GM21447 (cell line): ENCODE measurements at regions not wholly inside any gene's neighbourhood (a gene's known extent, or its start where the extent isn't known, plus 50 kb on each side); places are given as distances from the start of the nearest gene placed in this dataset.
A peak's percentile ranks its signal among the peaks of the same experiment; 100 is the strongest.
"Not testable (repeated sequence)": the region's sequence is repeated elsewhere in the genome, so short reads cannot be mapped to it uniquely, and the experiment has no call there.

Experiments
- ATAC-seq: cut with Tn5 transposase; IDR thresholded peaks from one replicate; pipeline ENCODE4 v1.9.1; 2021; ENCODE audit not compliant: unreplicated experiment

GRCh38 chr13:42396901-42397655 lies 125.1 kb downstream of the AKAP11 start:
- no peak for ATAC-seq

- ATAC-seq: no peak
Measured at GRCh38 chr13:42398533-42398932, 126.6 kb downstream of the AKAP11 start.

GRCh38 chr13:42400188-42400833 lies 128.4 kb downstream of the AKAP11 start:
- no peak for ATAC-seq

GRCh38 chr13:42401376-42401775 lies 129.4 kb downstream of the AKAP11 start:
- no peak for ATAC-seq

GRCh38 chr13:42405665-42406390 lies 133.9 kb downstream of the AKAP11 start:
- ATAC-seq: peak; percentile 78

GRCh38 chr13:42409075-42409474 lies 137.1 kb downstream of the AKAP11 start:
- ATAC-seq: no peak

GRCh38 chr13:42409551-42409950 lies 137.6 kb downstream of the AKAP11 start:
- ATAC-seq: no peak

GRCh38 chr13:42412812-42413483 lies 141.0 kb downstream of the AKAP11 start:
- peak; percentile 68 for ATAC-seq

- no peak for ATAC-seq
Measured at GRCh38 chr13:42413484-42413815, 141.5 kb downstream of the AKAP11 start.

GRCh38 chr13:42417626-42418025 lies 145.7 kb downstream of the AKAP11 start:
- no peak for ATAC-seq

- no peak for ATAC-seq
Measured at GRCh38 chr13:42418184-42418583, 146.2 kb downstream of the AKAP11 start.

GRCh38 chr13:42420304-42420703 lies 148.4 kb downstream of the AKAP11 start:
- peak; percentile 98 for ATAC-seq

GRCh38 chr13:42422681-42423080 lies 150.7 kb downstream of the AKAP11 start:
- no peak for ATAC-seq

GRCh38 chr13:42424182-42424581 lies 149.8 kb upstream of the TNFSF11 start:
- no peak for ATAC-seq

- ATAC-seq: no peak
Measured at GRCh38 chr13:42445354-42445753, 128.6 kb upstream of the TNFSF11 start.

GRCh38 chr13:42446597-42446996 lies 127.4 kb upstream of the TNFSF11 start:
- not testable (repeated sequence) for ATAC-seq

- no peak for ATAC-seq
Measured at GRCh38 chr13:42453091-42453645, 120.8 kb upstream of the TNFSF11 start.

- no peak for ATAC-seq
Measured at GRCh38 chr13:42454749-42455148, 119.2 kb upstream of the TNFSF11 start.

- ATAC-seq: no peak
Measured at GRCh38 chr13:42458193-42458592, 115.8 kb upstream of the TNFSF11 start.

GRCh38 chr13:42466123-42466522 lies 107.8 kb upstream of the TNFSF11 start:
- ATAC-seq: no peak

GRCh38 chr13:42466609-42467008 lies 107.3 kb upstream of the TNFSF11 start:
- no peak for ATAC-seq
